ENCODE measurements at regions not wholly inside any gene's neighbourhood (a gene's known extent, or its start where the extent isn't known, plus 50 kb on each side); places are given as distances from the start of the nearest gene placed in this dataset.

DNA sequence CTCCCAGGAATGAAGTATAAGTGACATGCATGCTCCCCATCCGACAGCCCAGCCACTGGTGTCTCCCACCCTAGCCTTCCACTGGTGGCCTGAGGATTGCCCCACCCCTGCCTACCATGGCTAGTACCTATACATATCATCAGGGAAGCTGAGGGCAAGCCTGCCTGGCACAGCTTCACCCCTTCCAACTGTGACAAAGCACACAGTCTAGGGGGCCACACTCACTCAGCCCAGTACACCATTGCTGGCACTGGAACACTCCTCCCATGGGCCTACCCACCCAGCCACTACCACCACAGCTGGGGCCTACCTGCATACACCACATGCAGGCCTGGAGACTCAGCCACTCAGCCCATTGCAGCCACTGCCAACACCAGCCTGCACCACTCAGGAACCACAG lies 393.1 kb upstream of the STEAP1 start:
- H3K4me1 Mint-ChIP-seq (ENCODE audit: low read depth, unreplicated experiment): no peaks in the 10 kb centered on the region
- ChIA-PET CTCF (no interaction called here), POLR2A (no interaction called here)
- no peak for DNase-seq
- no peaks in the 10 kb centered on the region for H3K27me3 Mint-ChIP-seq (ENCODE audit: insufficient read depth, unreplicated experiment)
- H3K27ac Mint-ChIP-seq (ENCODE audit: unreplicated experiment): no peak overlapping the region
- Histone ChIP-seq H3K27me3 (replicated peaks; ENCODE audit: control insufficient read depth, insufficient read depth, low read length) (no peaks in the 10 kb centered on the region), H3K9me3 (no peaks in the 10 kb centered on the region), H3K4me1 (no peaks in the 10 kb centered on the region), H3K4me3 (ENCODE audit: low read depth, low read length) (no peak overlapping the region), H3K36me3 (ENCODE audit: control insufficient read depth, insufficient read depth, low read length) (no peaks in the 10 kb centered on the region)
- H3K9me3 Mint-ChIP-seq (ENCODE audit: unreplicated experiment): no peaks in the 10 kb centered on the region
- BruUV-seq (replicated peaks): no TSS peak
- no peaks in the 10 kb centered on the region for H3K36me3 Mint-ChIP-seq (ENCODE audit: insufficient read depth, unreplicated experiment)
- no peak overlapping the region for H3K4me3 Mint-ChIP-seq (ENCODE audit: unreplicated experiment)
- TF ChIP-seq, protein P1, sequence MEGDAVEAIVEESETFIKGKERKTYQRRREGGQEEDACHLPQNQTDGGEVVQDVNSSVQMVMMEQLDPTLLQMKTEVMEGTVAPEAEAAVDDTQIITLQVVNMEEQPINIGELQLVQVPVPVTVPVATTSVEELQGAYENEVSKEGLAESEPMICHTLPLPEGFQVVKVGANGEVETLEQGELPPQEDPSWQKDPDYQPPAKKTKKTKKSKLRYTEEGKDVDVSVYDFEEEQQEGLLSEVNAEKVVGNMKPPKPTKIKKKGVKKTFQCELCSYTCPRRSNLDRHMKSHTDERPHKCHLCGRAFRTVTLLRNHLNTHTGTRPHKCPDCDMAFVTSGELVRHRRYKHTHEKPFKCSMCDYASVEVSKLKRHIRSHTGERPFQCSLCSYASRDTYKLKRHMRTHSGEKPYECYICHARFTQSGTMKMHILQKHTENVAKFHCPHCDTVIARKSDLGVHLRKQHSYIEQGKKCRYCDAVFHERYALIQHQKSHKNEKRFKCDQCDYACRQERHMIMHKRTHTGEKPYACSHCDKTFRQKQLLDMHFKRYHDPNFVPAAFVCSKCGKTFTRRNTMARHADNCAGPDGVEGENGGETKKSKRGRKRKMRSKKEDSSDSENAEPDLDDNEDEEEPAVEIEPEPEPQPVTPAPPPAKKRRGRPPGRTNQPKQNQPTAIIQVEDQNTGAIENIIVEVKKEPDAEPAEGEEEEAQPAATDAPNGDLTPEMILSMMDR (IDR thresholded peaks at IDR 0.05; ENCODE audit: insufficient read depth in 1 of 2, low read depth in 1 of 2, low read length in 1 of 2, severe bottlenecking in 1 of 2, unreplicated experiment in 1 of 2): no peak
- intact Hi-C loops (cut with micrococcal nuclease; ENCODE audit: unreplicated experiment): no loop called here

DNA sequence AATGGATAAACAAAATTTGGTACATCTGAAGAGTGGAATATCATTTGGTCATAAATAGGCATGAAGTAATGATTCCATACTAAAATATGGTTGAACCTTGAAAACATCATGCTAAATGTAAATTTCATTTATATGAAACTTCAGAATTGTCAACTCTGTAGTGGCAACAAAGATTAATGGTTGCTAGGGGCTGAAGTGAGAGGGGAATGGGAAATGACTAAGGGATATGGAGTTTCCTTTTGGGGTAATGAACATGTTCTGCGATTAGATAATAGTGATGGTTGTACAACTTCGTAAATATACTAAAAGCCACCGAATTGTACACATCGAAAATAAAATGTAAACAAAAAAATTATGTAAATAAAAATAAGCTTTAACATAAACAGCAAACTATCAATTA lies 384.1 kb upstream of the STEAP1 start:
- Histone ChIP-seq H3K9me3 (no peaks in the 10 kb centered on the region), H3K4me1 (peaks cover 5% of the 10 kb centered on the region; the same call in 1 of the 2 replicates), H3K36me3 (ENCODE audit: control insufficient read depth, insufficient read depth, low read length) (no peaks in the 10 kb centered on the region), H3K4me3 (ENCODE audit: low read depth, low read length) (no peak overlapping the region), H3K27me3 (replicated peaks; ENCODE audit: control insufficient read depth, insufficient read depth, low read length) (no peaks in the 10 kb centered on the region)
- intact Hi-C loops (cut with micrococcal nuclease; ENCODE audit: unreplicated experiment): no loop called here
- Mint-ChIP-seq H3K27me3 (ENCODE audit: insufficient read depth, unreplicated experiment) (no peaks in the 10 kb centered on the region), H3K36me3 (ENCODE audit: insufficient read depth, unreplicated experiment) (no peaks in the 10 kb centered on the region), H3K27ac (ENCODE audit: unreplicated experiment) (no peak overlapping the region), H3K4me3 (ENCODE audit: unreplicated experiment) (no peak overlapping the region), H3K9me3 (ENCODE audit: unreplicated experiment) (no peaks in the 10 kb centered on the region), H3K4me1 (ENCODE audit: low read depth, unreplicated experiment) (no peaks in the 10 kb centered on the region)
- POLR2A ChIA-PET: no interaction called here
- CTCF ChIA-PET: no interaction called here
- TF ChIP-seq, protein P1 (IDR thresholded peaks at IDR 0.05; ENCODE audit: insufficient read depth in 1 of 2, low read depth in 1 of 2, low read length in 1 of 2, severe bottlenecking in 1 of 2, unreplicated experiment in 1 of 2): no peak
- no TSS peak for BruUV-seq (replicated peaks)
- no peak for DNase-seq

DNA sequence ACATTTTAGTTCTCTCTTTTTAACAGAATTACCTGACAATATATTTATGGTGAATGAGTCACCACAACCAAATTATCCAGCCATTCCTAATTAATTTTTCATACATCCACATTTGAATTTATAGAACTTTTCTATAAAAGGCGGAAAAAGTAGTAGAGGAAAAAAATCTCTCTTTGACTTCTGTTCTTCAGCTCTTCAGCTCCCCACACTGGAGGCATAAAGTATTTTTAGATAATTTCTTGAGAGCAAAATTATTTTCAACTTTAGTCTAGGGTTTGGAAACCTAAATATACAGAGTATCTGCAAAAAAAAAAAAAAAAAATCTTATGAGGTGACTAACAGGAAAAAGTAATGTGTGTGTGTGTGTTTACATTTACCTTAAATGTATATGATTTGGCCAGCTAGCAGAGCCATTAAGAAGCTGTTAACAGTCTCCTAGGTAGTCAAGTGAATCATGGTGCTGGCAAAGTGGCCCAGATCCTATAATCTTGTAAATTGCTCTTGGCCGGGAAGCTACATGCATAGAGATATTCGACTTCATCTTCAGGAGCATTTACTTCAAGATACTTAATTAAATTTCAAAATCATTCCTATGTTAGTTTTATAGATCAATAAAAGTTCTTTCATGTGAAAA lies 383.1 kb upstream of the STEAP1 start:
- POLR2A ChIA-PET: no interaction called here
- intact Hi-C loops (cut with micrococcal nuclease; ENCODE audit: unreplicated experiment): no loop called here

More for the DNA sequence above, 383.1 kb upstream of the STEAP1 start:
- no TSS peak for BruUV-seq (replicated peaks)
- Histone ChIP-seq H3K9me3 (no peaks in the 10 kb centered on the region), H3K4me3 (ENCODE audit: low read depth, low read length) (no peak overlapping the region), H3K4me1 (peaks cover 5% of the 10 kb centered on the region; the same call in 1 of the 2 replicates), H3K36me3 (ENCODE audit: control insufficient read depth, insufficient read depth, low read length) (no peaks in the 10 kb centered on the region), H3K27me3 (replicated peaks; ENCODE audit: control insufficient read depth, insufficient read depth, low read length) (no peaks in the 10 kb centered on the region)
- Mint-ChIP-seq H3K4me1 (ENCODE audit: low read depth, unreplicated experiment) (no peaks in the 10 kb centered on the region), H3K36me3 (ENCODE audit: insufficient read depth, unreplicated experiment) (no peaks in the 10 kb centered on the region), H3K27ac (ENCODE audit: unreplicated experiment) (no peak overlapping the region), H3K9me3 (ENCODE audit: unreplicated experiment) (no peaks in the 10 kb centered on the region), H3K27me3 (ENCODE audit: insufficient read depth, unreplicated experiment) (no peaks in the 10 kb centered on the region), H3K4me3 (ENCODE audit: unreplicated experiment) (no peak overlapping the region)
- TF ChIP-seq, protein P1 (IDR thresholded peaks at IDR 0.05; ENCODE audit: insufficient read depth in 1 of 2, low read depth in 1 of 2, low read length in 1 of 2, severe bottlenecking in 1 of 2, unreplicated experiment in 1 of 2): peak in 1 of 2 experiments; percentile 4
- no peak for DNase-seq
- CTCF ChIA-PET: no interaction called here
